HL-60/S4 (cell line): ENCODE measurements at regions not wholly inside any gene's neighbourhood (a gene's known extent, or its start where the extent isn't known, plus 50 kb on each side); places are given as distances from the start of the nearest gene placed in this dataset.

Experiments
- in situ Hi-C: fragments of 300-500 bp; cut with MboI; formaldehyde crosslinking; loops from 2 replicates; pipeline ENCODE4 v1.14.3; 2022; ENCODE audit warnings: low sequenced_read_pairs

GRCh38 chr4:157889788-157890187 is 283.0 kb downstream of the GASK1B start:
- in situ Hi-C loops = no loop called here

GRCh38 chr4:157888281-157888680 is 284.5 kb downstream of the GASK1B start:
- in situ Hi-C loops = no loop called here

GRCh38 chr4:157887316-157887715 is 285.5 kb downstream of the GASK1B start:
- in situ Hi-C loops = no loop called here

GRCh38 chr4:157886645-157887044 is 286.2 kb downstream of the GASK1B start:
- in situ Hi-C loops = no loop called here

GRCh38 chr4:157885811-157886210 is 287.0 kb downstream of the GASK1B start:
- in situ Hi-C loops = no loop called here

- in situ Hi-C loops = no loop called here
Measured at GRCh38 chr4:157882901-157883300, 289.9 kb downstream of the GASK1B start.

- in situ Hi-C loops = no loop called here
Measured at GRCh38 chr4:157880761-157881160, 292.1 kb downstream of the GASK1B start.

- in situ Hi-C loops = no loop called here
Measured at GRCh38 chr4:157854819-157855218, 318.0 kb downstream of the GASK1B start.

GRCh38 chr4:157840648-157841047 is 332.2 kb downstream of the GASK1B start:
- in situ Hi-C loops = no loop called here

GRCh38 chr4:157840034-157840433 is 332.8 kb downstream of the GASK1B start:
- in situ Hi-C loops = no loop called here

- in situ Hi-C loops = no loop called here
Measured at GRCh38 chr4:157838366-157838765, 334.5 kb downstream of the GASK1B start.

- in situ Hi-C loops = no loop called here
Measured at GRCh38 chr4:157837071-157837703, 335.6 kb downstream of the GASK1B start.

- in situ Hi-C loops = no loop called here
Measured at GRCh38 chr4:157832596-157832995, 340.2 kb downstream of the GASK1B start.

- in situ Hi-C loops = no loop called here
Measured at GRCh38 chr4:157824021-157824420, 348.8 kb downstream of the GASK1B start.

- in situ Hi-C loops = no loop called here
Measured at GRCh38 chr4:157821814-157822213, 351.0 kb downstream of the GASK1B start.

- in situ Hi-C loops = no loop called here
Measured at GRCh38 chr4:157819693-157820464, 352.9 kb downstream of the GASK1B start.

- in situ Hi-C loops = no loop called here
Measured at GRCh38 chr4:157818946-157819692, 353.7 kb downstream of the GASK1B start.

- in situ Hi-C loops = no loop called here
Measured at GRCh38 chr4:157810137-157810774, 362.6 kb downstream of the GASK1B start.

GRCh38 chr4:157808796-157809383 is 363.9 kb downstream of the GASK1B start:
- in situ Hi-C loops = no loop called here

GRCh38 chr4:157806184-157806583 is 366.6 kb downstream of the GASK1B start:
- in situ Hi-C loops = no loop called here

GRCh38 chr4:157804986-157805385 is 367.8 kb downstream of the GASK1B start:
- in situ Hi-C loops = no loop called here
